HT-29 (cell line): ENCODE measurements at regions not wholly inside any gene's neighbourhood (a gene's known extent, or its start where the extent isn't known, plus 50 kb on each side); places are given as distances from the start of the nearest gene placed in this dataset. TPM values are rescaled to one million over a fixed set of nuclear protein-coding genes. Genes with fewer than 3 reads are reported as not detected.

ENCODE experiments used
- small RNA-seq: library from RNA; depleted of rRNA; stranded (forward); fragments of <200 nt; gene quantifications from one replicate; pipeline ENCODE3, GENCODE V24; 2014

Small RNA genes in the stretch of these regions (small RNA-seq; reads per million reads assigned to genes)
- gene DYNLL1P5: not detected
